ENCODE measurements at regions not wholly inside any gene's neighbourhood (a gene's known extent, or its start where the extent isn't known, plus 50 kb on each side); places are given as distances from the start of the nearest gene placed in this dataset.

DNA sequence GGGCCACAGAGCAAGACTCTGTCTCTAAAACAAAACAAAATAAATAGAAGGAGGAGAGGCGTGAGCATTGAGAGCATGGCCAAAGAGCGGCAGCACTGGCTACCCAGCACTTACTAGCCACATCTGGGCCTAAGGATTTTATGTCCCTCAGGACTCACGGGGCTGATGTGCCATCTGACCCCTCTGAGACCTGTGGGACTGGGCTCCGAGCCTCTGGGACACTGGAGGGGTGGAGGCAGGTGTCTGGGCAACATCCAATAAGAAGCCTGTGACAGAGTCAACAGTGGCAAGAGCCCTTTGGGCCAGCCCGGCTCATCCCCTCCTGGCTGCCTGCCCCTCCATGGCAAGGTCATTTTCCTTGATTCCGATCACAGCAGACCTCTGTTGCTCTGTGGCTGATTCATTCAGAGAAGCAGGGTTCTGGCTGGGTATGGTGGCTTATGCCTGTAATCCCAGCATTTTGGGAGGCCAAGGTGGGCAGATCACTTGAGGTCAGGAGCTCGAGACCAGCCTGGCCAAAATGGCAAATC, 60.7 kb downstream of the RRM2 start:
- no peak overlapping the region for H3K27ac Mint-ChIP-seq
- no peak for DNase-seq (ENCODE audit: low spot score in 2 of 2)
- peaks cover 5 to 10% of the 10 kb centered on the region in 2 donors for H3K36me3 Mint-ChIP-seq
- H3K9me3 Mint-ChIP-seq: peaks cover 0 to 7% of the 10 kb centered on the region in 2 donors
- ATAC-seq: no peak

DNA sequence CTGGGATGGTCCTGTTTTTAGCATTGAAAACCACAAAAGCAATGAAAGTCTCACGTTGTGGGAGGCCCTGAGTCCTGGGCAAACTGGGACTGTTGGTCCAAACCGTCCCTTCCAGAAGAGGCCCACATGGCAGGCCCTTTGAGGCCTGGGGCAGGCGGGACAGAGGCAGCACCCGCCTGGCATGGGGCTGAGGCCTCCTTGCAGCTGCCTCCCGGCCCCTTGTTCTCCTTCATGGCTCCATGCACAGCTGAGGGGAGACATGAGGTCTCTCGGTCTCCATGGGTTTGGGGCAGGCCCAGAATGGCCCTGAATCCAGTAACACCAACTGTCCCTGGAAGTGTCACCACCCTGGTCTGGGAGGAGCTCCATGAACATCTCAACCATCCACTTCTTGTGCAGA, 61.9 kb downstream of the RRM2 start:
- ATAC-seq: no peak
- H3K27ac Mint-ChIP-seq: no peak overlapping the region
- DNase-seq (ENCODE audit: low spot score in 2 of 2): no peak
- H3K9me3 Mint-ChIP-seq: peaks cover 0 to 11% of the 10 kb centered on the region in 2 donors
- H3K36me3 Mint-ChIP-seq: peaks cover 5 to 22% of the 10 kb centered on the region in 2 donors

DNA sequence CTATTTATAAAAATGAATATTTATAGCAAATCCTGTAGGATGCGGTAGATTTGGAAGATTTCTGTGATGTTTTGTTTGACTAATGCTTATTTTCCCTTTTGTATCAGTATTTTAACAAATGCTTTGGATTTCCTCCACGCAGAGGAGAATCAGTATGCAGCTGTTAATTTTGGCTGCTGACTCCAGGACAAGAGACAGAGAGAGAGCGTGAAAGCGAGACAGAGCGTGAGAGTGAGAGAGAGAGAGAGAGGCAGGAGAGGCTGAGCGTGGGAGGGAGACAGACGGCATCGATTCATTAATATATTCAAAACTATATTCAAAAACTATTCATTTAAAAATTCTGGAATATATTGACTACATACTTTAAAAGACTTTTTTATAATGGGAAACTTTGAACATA, 62.5 kb downstream of the RRM2 start:
- Mint-ChIP-seq H3K9me3 (peaks cover 6 to 16% of the 10 kb centered on the region in 2 donors), H3K36me3 (peaks cover 5 to 25% of the 10 kb centered on the region in 2 donors)
- DNase-seq (ENCODE audit: low spot score in 2 of 2): no peak

DNA sequence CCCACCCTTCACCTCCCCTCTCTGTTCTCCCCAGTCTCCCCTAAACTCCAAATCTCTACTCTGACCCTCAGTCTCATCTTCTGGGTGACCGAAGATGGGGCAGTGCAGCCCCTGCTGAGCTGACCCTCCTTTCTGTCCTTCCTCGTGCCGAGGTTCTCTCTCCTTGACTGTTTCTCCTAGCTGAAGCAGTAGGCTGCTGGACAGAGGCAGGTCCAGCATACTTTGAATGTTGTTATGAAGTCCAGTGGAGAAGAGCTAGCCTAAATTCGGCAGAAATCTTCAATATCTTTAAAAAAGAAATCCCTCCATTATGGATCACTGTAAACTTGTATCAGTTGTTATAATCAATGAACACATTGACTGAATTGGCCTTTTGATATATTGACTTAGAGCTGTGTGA, 63.2 kb downstream of the RRM2 start:
- Mint-ChIP-seq H3K27ac (peak overlapping the region in 1 of 2 donors; percentile 30), H3K36me3 (peaks cover 5 to 25% of the 10 kb centered on the region in 2 donors), H3K9me3 (peaks cover 11 to 16% of the 10 kb centered on the region in 2 donors)
- DNase-seq (ENCODE audit: low spot score in 2 of 2): no peak
- no peak for ATAC-seq

More for the DNA sequence above, 62.5 kb downstream of the RRM2 start:
- H3K27ac Mint-ChIP-seq: no peak overlapping the region
- ATAC-seq: no peak

DNA sequence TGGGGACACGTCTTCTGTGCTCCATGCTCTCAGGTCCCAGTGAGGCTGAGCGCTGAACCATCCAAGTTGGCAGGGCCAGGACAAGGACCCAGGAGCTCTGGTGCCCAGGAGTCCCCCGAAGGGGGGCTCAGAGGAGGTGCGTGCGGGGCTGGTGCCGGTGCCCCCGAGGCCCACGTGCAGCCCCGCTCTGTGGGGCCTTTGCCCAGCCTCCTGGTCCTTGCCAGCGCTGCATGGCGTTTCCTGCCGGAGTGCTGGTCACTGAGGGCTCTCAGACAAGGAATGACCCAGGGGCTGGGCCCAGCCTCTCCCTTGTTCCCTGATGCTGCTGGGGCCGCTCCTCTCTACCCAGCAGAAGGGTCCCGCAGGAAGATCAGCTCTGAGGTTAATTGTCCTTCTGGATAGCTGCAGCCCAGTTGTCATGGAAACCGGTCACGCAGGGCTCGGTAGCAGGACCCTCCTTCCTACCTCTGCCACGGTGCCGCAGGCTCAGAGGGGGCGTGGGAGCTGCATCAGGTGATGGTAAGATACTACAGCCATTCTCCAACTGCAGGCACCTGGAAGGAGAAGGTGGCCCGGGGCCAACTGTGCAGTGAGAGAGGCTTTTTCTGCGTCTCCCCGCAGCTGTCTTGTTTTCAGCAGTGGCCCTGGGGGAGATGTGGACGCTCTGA, 64.5 kb downstream of the RRM2 start:
- ATAC-seq: peak in 1 of 2 donors; percentile 8
- no peak for DNase-seq (ENCODE audit: low spot score in 2 of 2)
- H3K27ac Mint-ChIP-seq: no peak overlapping the region
- peaks cover 0 to 17% of the 10 kb centered on the region in 2 donors for H3K36me3 Mint-ChIP-seq
- peaks cover 9 to 11% of the 10 kb centered on the region in 2 donors for H3K9me3 Mint-ChIP-seq

DNA sequence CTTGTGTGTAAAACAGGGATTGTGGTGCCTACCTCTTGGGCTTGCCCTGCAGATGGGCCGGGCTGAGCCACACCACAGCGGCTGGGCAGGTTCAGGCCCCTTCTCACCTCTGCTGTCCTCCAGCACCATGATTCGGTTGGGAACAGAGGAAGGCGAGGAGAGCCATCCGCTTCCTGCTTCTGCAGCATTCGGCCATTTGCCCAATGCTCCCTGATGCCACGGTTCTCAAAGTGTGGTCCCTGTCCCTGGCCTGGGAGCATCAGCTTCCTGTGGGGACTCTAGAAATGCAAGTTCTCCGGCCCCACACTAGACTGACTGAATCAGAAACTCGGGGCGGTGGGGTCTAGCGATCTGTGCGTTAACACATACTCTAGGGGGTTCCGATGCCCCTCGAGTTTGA, 65.1 kb downstream of the RRM2 start:
- ATAC-seq (no peak), DNase-seq (ENCODE audit: low spot score in 2 of 2) (no peak)
- no peak overlapping the region for H3K27ac Mint-ChIP-seq
- peaks cover 0 to 17% of the 10 kb centered on the region in 2 donors for H3K36me3 Mint-ChIP-seq
- peaks cover 9 to 11% of the 10 kb centered on the region in 2 donors for H3K9me3 Mint-ChIP-seq

DNA sequence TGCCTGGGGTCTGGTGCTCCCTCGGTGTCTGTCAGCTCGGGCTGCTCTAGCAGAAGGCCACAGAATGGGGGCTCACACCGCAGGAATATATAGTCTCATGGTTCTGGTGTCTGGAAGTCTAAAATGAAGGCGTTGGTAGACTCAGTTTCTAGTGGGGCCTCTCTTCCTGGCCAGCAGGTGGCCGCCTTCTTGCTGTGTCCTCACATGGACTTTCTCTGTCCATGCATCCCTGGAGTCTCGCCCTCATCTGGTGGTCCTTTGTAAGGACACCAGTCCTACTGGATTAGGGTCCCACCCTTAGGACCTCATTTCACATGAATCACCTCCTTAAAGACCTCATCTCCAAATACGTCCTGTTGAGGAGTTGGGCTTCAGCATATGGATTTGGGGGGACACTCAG, 65.7 kb downstream of the RRM2 start:
- no peak for DNase-seq (ENCODE audit: low spot score in 2 of 2)
- Mint-ChIP-seq H3K27ac (peak overlapping the region in 1 of 2 donors; percentile 55), H3K36me3 (peaks cover 0 to 17% of the 10 kb centered on the region in 2 donors), H3K9me3 (peaks cover 9 to 11% of the 10 kb centered on the region in 2 donors)
- no peak for ATAC-seq

DNA sequence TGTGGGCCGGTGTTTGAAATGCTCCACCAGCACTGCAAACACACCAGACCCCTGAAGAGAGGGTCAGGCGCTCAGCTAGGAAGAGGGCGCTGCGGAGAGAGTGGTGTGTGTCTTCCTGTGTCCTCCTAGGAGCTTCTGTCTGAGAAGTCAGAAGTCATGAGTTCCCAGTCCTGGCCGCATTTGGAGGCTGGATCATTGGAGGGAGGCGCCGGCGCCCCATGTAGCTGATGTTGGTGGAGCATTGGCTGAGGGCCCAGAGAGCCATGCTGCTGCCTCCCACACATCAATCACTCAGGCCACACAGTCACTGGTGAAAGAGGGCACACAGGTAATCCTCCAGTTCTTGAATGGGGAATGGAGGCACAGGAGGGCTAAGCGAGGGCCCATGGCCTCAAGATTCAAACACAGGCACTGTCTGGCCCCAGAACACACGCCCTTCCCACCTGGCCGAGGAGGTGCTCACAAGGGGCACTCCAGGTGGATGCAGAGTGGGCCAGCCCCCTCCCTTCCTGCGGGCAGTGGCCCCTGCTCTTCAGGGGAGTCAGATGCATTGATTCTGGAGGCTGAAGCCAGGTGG, 66.3 kb downstream of the RRM2 start:
- Mint-ChIP-seq H3K27ac (peak overlapping the region in 1 of 2 donors; percentile 33), H3K36me3 (peaks cover 0 to 17% of the 10 kb centered on the region in 2 donors), H3K9me3 (peaks cover 9 to 11% of the 10 kb centered on the region in 2 donors)
- DNase-seq (ENCODE audit: low spot score in 2 of 2): no peak
- ATAC-seq: no peak

DNA sequence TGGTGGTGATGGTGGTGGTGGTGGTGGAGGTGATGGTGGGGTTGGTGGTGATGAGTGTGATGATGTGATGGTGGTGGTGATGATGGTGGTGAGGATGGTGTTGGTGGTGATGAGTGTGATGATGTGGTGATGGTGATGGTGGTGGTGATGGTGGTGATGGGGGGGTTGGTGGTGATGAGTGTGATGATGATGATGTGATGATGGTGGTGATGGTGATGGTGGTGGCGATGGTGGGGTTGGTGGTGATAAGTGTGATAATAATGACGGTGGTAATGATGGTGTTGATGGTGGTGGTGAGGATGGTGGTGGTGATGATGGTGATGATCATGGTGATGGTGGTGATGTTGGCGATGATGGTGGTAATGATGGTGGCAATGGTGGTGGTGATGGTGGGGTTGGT, 67.7 kb downstream of the RRM2 start:
- peaks cover 9 to 11% of the 10 kb centered on the region in 2 donors for H3K9me3 Mint-ChIP-seq
- H3K27ac Mint-ChIP-seq: peak overlapping the region in 1 of 2 donors; percentile 65
- H3K36me3 Mint-ChIP-seq: peaks cover 0 to 17% of the 10 kb centered on the region in 2 donors
- peak in 1 of 2 donors; percentile 19 for ATAC-seq
- no peak for DNase-seq (ENCODE audit: low spot score in 2 of 2)

DNA sequence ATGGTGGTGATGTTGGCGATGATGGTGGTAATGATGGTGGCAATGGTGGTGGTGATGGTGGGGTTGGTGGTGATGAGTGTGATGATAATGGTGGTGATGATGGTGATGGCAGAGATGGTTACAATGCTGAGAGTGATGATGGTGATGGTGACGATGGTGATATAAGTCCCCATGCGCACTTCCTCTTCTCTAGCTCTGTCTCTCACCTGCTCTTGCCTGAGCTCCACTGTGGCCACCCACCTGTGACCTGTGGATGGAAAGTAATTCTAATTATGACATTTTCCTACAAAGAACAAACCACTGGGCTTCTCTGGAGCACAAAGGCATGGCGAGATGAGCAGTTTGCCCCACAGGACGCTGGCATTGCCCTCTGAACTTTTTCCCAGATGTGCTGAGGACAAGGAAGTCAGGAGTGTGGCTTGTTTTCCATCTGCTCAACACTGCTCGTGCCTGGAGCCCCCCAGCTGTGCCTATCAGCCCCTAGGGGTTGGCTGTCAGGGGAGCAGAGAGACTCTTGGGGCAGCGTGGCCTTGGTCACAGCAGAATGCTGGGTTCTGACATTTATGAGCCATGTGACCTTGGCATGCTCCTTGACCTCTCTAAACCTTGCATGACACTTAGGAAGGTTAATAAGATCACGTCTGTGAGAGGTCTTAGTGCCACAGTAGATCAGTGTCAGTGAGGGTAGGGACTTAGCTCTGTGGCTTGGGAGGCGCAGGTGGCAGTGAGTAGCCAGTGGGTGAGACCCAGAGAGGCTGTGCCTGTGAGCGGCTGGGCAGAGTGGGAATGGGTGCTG, 68.4 kb downstream of the RRM2 start:
- H3K9me3 Mint-ChIP-seq: peaks cover 9 to 11% of the 10 kb centered on the region in 2 donors
- DNase-seq (ENCODE audit: low spot score in 2 of 2) (no peak), ATAC-seq (no peak)
- H3K36me3 Mint-ChIP-seq: peaks cover 0 to 17% of the 10 kb centered on the region in 2 donors
- H3K27ac Mint-ChIP-seq: peak overlapping the region in 1 of 2 donors; percentile 65

DNA sequence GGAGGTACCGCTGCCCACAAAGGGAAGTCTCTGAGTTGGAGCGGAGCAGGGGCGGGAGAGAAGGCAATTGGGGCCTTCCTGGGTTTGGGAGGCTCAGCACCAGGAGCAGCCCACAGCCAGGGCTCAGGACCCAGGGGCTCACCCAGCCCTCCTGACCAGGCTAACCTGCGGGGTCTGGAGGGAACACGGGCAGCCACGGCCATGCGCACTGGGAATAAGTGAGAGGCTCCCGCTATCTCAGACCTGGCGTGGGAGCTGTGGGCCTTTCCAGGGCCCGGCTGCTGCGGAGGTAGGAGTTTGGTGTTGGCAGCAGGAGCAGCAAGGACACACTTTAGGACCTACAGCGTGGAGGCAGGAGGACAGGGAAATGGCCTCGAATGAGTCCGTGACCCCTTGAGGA, 69.0 kb downstream of the RRM2 start:
- no peak for DNase-seq (ENCODE audit: low spot score in 2 of 2)
- no peak for ATAC-seq
- Mint-ChIP-seq H3K9me3 (peaks cover 9 to 11% of the 10 kb centered on the region in 2 donors), H3K27ac (peak overlapping the region in 1 of 2 donors; percentile 65), H3K36me3 (peaks cover 0 to 17% of the 10 kb centered on the region in 2 donors)

DNA sequence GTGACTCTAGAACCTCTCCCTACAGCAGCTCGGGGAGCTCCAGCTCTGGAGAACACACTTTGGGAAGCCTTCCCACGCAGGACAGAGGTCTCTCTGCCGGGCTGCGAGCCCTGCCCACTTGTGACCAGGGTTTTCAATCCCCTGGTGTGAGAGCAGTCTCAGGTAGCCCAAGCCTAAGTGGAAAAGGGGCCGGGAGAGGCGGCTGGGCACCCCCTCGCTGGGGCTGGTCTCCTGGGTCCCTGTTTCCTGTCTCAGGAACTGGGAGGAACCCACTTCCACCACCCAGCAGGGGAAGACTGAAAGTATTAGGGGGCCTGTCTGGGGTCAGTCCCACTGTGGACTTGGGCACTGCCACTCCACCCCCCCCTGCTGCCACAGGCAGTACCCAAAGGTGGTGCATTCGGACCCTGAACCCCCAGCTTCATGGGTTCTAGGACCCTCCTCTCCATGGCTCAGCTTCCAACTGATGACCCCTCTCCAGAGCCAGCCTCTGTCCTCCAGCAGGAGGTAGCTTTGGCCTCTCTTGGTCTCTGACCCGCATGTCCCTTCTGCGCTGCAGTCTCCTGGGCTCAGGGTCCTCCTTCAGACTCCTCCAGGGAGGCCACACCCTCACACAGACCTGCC, 70.0 kb downstream of the RRM2 start:
- peaks cover 0 to 17% of the 10 kb centered on the region in 2 donors for H3K36me3 Mint-ChIP-seq
- ATAC-seq (no peak), DNase-seq (ENCODE audit: low spot score in 2 of 2) (no peak)
- H3K27ac Mint-ChIP-seq: peak overlapping the region in 1 of 2 donors; percentile 18
- peaks cover 9 to 11% of the 10 kb centered on the region in 2 donors for H3K9me3 Mint-ChIP-seq

DNA sequence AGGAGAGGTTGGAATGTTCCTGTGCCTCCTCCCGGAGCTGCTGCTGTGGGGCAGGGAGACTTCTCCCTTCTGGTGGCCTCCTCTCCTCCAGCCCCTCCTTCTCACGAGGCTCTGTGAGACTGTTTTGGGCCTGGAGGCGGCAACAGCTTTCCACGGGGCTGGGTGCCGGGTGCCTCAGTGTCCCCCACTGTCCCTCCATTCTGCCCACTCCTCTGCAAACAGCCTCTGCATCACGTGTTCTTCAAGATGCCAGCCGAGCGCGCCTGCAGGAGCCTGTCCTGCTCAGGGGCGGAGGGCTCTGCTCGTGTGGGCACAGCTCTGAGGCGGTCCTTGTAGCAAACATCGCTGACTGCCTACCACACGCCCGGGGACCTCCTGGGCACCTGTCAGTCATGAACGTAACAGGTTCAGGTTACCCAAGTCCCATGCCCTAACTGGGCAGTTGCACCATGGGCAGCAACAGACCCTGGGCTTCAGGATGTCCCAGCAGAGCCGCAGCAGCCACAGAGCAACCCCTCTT, 70.8 kb downstream of the RRM2 start:
- Mint-ChIP-seq H3K9me3 (peaks cover 9 to 11% of the 10 kb centered on the region in 2 donors), H3K27ac (peak overlapping the region in 1 of 2 donors; percentile 18), H3K36me3 (peaks cover 0 to 16% of the 10 kb centered on the region in 2 donors)
- no peak for ATAC-seq
- DNase-seq (ENCODE audit: low spot score in 2 of 2): no peak

DNA sequence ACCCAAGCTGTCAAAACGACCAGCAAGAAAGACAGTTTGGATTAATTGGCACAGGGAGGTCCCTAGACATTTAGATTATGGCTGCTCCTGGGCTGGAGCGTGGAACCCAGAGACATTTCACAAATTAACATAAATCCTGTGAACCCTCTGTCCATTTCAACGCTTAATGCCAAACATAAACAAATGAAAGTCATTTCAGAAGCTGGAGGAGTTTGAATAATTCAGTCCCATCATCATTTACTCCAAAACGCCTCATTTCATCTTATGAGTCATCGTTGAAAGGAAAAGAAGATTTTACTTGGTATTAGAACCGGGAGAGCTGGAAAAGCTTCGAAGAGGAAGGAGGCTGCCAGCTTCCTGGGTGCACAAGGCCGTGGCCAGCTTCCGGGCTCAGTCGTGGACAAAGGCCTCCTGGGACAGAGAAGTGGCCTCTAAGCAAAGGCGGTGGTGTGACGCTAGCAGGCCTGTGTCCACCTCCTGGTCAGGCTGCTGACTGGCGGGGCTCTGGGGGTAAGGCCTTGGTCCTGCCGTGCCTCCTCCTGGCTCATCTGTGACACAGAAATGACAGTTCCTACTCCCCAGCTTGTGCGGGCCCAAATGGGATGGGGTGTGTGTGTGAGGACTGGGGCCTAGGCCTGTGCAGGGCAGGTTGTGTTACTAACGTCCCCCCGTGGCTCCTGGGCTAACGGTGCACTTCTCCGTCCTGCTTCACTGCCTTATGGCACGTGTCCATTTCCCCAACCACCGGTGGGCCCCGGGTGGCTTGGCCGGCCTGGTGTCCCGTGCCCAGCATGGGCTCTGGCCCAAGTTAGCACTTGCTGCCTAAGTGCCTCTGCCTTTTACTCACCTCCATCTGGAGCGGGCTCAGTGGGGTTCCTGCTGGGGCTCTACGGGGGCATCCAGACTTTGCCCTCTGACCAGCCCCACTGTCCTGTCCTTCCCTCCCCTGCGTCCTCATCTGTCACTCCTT, 71.6 kb downstream of the RRM2 start:
- peaks cover 6 to 11% of the 10 kb centered on the region in 2 donors for H3K9me3 Mint-ChIP-seq
- DNase-seq (ENCODE audit: low spot score in 2 of 2) (no peak), ATAC-seq (no peak)
- H3K27ac Mint-ChIP-seq: peak overlapping the region in 1 of 2 donors; percentile 80
- H3K36me3 Mint-ChIP-seq: peaks cover 0 to 16% of the 10 kb centered on the region in 2 donors

Data from activated naive CD4-positive, alpha-beta T cell treated with anti-CD3 and anti-CD28 coated beads, Interleukin-2, amount 50 U/mL, for 72 hours (primary cell).